ENCODE measurements at regions not wholly inside any gene's neighbourhood (a gene's known extent, or its start where the extent isn't known, plus 50 kb on each side); places are given as distances from the start of the nearest gene placed in this dataset.
A peak's percentile ranks its signal among the peaks of the same experiment; 100 is the strongest.

DNA sequence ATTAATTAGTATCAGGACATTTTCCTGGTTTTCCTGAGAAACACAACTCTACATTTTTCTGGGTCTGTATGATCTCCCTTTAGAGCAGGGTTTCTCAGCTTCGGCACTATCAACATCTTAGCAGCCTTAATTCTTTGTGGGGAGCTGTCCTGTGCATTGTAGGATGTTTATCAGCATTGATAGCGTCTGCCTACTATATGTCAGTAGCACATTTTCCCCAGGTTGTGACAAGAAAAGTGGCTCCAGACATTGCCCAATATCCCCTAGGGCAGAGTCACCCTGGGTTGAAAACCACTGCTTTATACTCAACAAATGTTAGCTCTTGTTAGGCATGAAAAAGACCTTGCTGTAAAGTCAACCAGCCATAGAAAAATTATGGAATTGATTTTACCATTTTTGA, 195.1 kb upstream of the FMN2 start:
- intact Hi-C loops (cut with DNase I): loop anchor here in 1 of 4 donors (10.0 kb wide), 1 partner anchor 492 kb away; no protein-coding TSS in a partner anchor
- Histone ChIP-seq H3K27ac (no peak overlapping the region), H3K4me3 (no peak overlapping the region), H3K4me1 (ENCODE audit: insufficient read depth) (peaks cover 4% of the 10 kb centered on the region), H3K36me3 (no peaks in the 10 kb centered on the region), H3K9me3 (no peaks in the 10 kb centered on the region), H3K27me3 (no peaks in the 10 kb centered on the region)
- TF ChIP-seq, protein P1, sequence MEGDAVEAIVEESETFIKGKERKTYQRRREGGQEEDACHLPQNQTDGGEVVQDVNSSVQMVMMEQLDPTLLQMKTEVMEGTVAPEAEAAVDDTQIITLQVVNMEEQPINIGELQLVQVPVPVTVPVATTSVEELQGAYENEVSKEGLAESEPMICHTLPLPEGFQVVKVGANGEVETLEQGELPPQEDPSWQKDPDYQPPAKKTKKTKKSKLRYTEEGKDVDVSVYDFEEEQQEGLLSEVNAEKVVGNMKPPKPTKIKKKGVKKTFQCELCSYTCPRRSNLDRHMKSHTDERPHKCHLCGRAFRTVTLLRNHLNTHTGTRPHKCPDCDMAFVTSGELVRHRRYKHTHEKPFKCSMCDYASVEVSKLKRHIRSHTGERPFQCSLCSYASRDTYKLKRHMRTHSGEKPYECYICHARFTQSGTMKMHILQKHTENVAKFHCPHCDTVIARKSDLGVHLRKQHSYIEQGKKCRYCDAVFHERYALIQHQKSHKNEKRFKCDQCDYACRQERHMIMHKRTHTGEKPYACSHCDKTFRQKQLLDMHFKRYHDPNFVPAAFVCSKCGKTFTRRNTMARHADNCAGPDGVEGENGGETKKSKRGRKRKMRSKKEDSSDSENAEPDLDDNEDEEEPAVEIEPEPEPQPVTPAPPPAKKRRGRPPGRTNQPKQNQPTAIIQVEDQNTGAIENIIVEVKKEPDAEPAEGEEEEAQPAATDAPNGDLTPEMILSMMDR (IDR thresholded peaks at IDR 0.05): no peak
- TF ChIP-seq EP300 (IDR thresholded peaks at IDR 0.05): no peak
- TF ChIP-seq POLR2A (IDR thresholded peaks at IDR 0.05): no peak
- no peak for DNase-seq
- WGBS, 3 donors: 92 to 96% (median 94%) methylated on average over 2 of the region's 2 CpGs

- H3K27me3 ChIP-seq: no peaks in the 10 kb centered on the region
- H3K36me3 ChIP-seq: no peaks in the 10 kb centered on the region
- TF ChIP-seq EP300 (IDR thresholded peaks at IDR 0.05) (no peak), POLR2A (IDR thresholded peaks at IDR 0.05) (no peak)
- TF ChIP-seq, protein P1 (IDR thresholded peaks at IDR 0.05): no peak
- peaks cover 4% of the 10 kb centered on the region for H3K4me1 ChIP-seq (ENCODE audit: insufficient read depth)
- WGBS, 3 donors: 47 to 58% (median 53%) methylated on average over 9 of the region's 9 CpGs
- no peak overlapping the region for H3K4me3 ChIP-seq
- H3K9me3 ChIP-seq: no peaks in the 10 kb centered on the region
- DNase-seq: no peak
- H3K27ac ChIP-seq: peak overlapping the region in 1 of 2 donors; percentile 24
- intact Hi-C loops (cut with DNase I): loop anchor here in 1 of 4 donors (10.0 kb wide), 1 partner anchor 492 kb away; no protein-coding TSS in a partner anchor
Observed at GRCh38 chr1:239896980-239897379, 194.7 kb upstream of the FMN2 start.

GRCh38 chr1:239897458-239897857, 194.2 kb upstream of the FMN2 start:
- intact Hi-C loops (cut with DNase I): loop anchor here in 1 of 4 donors (10.0 kb wide), 1 partner anchor 493 kb away; no protein-coding TSS in a partner anchor
- H3K27ac ChIP-seq: peak overlapping the region in 1 of 2 donors; percentile 24
- H3K4me3 ChIP-seq: peak overlapping the region; percentile 4
- WGBS, 3 donors: 5 to 7% (median 5%) methylated on average over 4 of the region's 4 CpGs
- H3K36me3 ChIP-seq: no peaks in the 10 kb centered on the region
- TF ChIP-seq, protein P1 (IDR thresholded peaks at IDR 0.05): no peak
- TF ChIP-seq POLR2A (IDR thresholded peaks at IDR 0.05) (no peak), EP300 (IDR thresholded peaks at IDR 0.05) (no peak)
- H3K27me3 ChIP-seq: no peaks in the 10 kb centered on the region
- no peaks in the 10 kb centered on the region for H3K9me3 ChIP-seq
- H3K4me1 ChIP-seq (ENCODE audit: insufficient read depth): peaks cover 4% of the 10 kb centered on the region
- DNase-seq: no peak

- intact Hi-C loops (cut with DNase I): loop anchor here in 1 of 4 donors (10.0 kb wide), 1 partner anchor 493 kb away; no protein-coding TSS in a partner anchor
- 12 to 17% (median 13%) methylated on average over 15 of the region's 15 CpGs for WGBS, 3 donors
- TF ChIP-seq, protein P1 (IDR thresholded peaks at IDR 0.05): peak; percentile 89 to 93 (median 91)
- TF ChIP-seq EP300 (IDR thresholded peaks at IDR 0.05) (no peak), POLR2A (IDR thresholded peaks at IDR 0.05) (no peak)
- Histone ChIP-seq H3K4me3 (peak overlapping the region; percentile 4), H3K4me1 (ENCODE audit: insufficient read depth) (peaks cover 3% of the 10 kb centered on the region), H3K27ac (peak overlapping the region in 1 of 2 donors; percentile 24), H3K36me3 (no peaks in the 10 kb centered on the region), H3K9me3 (no peaks in the 10 kb centered on the region), H3K27me3 (no peaks in the 10 kb centered on the region)
- peak; percentile 73 to 84 (median 75) for DNase-seq
Observed at GRCh38 chr1:239898062-239898730, 193.5 kb upstream of the FMN2 start.

All from ovary (tissue), 7 donors.